Spleen (tissue), 11 donors: ENCODE measurements at regions not wholly inside any gene's neighbourhood (a gene's known extent, or its start where the extent isn't known, plus 50 kb on each side); places are given as distances from the start of the nearest gene placed in this dataset.
A peak's percentile ranks its signal among the peaks of the same experiment; 100 is the strongest.
"Not testable (repeated sequence)": the region's sequence is repeated elsewhere in the genome, so short reads cannot be mapped to it uniquely, and the experiment has no call there.

Source experiments
- DNase-seq: peaks from one replicate; pipeline ENCODE4 v3.0.0-alpha.2; 2020
- H3K27ac ChIP-seq, 8 donors: fragments of 200-600 bp; sonication (generic) in 7 of 8; 1 replicate in 4 of 8; 2 replicates in 4 of 8; pipeline versions ENCODE4 v1.5.0 to v1.8.0; 2016 to 2021; ENCODE audit warnings: inconsistent platforms in 4 of 8, mild to moderate bottlenecking in 4 of 8, moderate library complexity in 1 of 8
- H3K27me3 ChIP-seq, 7 donors: fragments of 200-600 bp; sonication (generic) in 6 of 7; replicated peaks in 1 of 7; 1 replicate in 4 of 7; 2 replicates in 3 of 7; pipeline versions ENCODE4 v1.5.0 to v1.8.0; 2016 to 2021; ENCODE audit warnings: inconsistent platforms in 3 of 7, mild to moderate bottlenecking in 1 of 7
- H3K36me3 ChIP-seq, 6 donors: fragments of 200-600 bp; sonication (generic) in 5 of 6; 1 replicate in 4 of 6; 2 replicates in 2 of 6; pipeline versions ENCODE4 v1.5.0 to v1.8.0; 2016 to 2021; ENCODE audit warnings: inconsistent platforms in 2 of 6
- H3K4me1 ChIP-seq, 6 donors: fragments of 200-600 bp; sonication (generic) in 5 of 6; 1 replicate in 3 of 6; 2 replicates in 3 of 6; pipeline versions ENCODE4 v1.5.0 to v1.8.0; 2016 to 2021; ENCODE audit warnings: inconsistent platforms in 3 of 6
- H3K4me3 ChIP-seq, 8 donors: fragments of 200-600 bp; sonication (generic) in 7 of 8; 1 replicate in 4 of 8; 2 replicates in 4 of 8; pipeline versions ENCODE4 v1.5.0 to v1.8.0; 2016 to 2021; ENCODE audit warnings: inconsistent platforms in 4 of 8, mild to moderate bottlenecking in 4 of 8, moderate library complexity in 2 of 8
- H3K9me3 ChIP-seq, 8 donors: fragments of 200-600 bp; sonication (generic) in 7 of 8; 1 replicate in 4 of 8; 2 replicates in 4 of 8; pipeline versions ENCODE4 v1.5.0 to v1.8.0; 2016 to 2021; ENCODE audit warnings: inconsistent platforms in 4 of 8
- POLR2A ChIP-seq, 3 donors: fragments of 450-650 bp; IDR thresholded peaks; one replicate each; pipeline ENCODE4 v1.5.1; 2017; ENCODE audit warnings: antibody characterized with exemption in 3 of 3, mild to moderate bottlenecking in 1 of 3
- POLR2AphosphoS5 ChIP-seq, 3 donors: sonication (generic); formaldehyde crosslinking; IDR thresholded peaks; one replicate each; pipeline ENCODE4 v1.5.1; 2017; ENCODE audit warnings: antibody characterized with exemption in 3 of 3
- WGBS, 5 donors: extraction: QIAGEN DNeasy Blood & Tissue Kit in 3 of 5; methylation state at CpG; one replicate each; pipeline versions ENCODE4 v1.1.5 to v1.1.7; 2013 to 2018; 5-methylcytosine and 5-hydroxymethylcytosine counted together
- intact Hi-C: fragments of 100-400 bp; cut with DNase I; formaldehyde crosslinking; loops from one replicate; pipeline ENCODE4 v1.15.0; 2023; ENCODE audit warnings: low total_unique reads
- TF ChIP-seq, protein P1 (sequence below), 11 experiments: fragments of 200-600 bp in 7 of 11; fragments of 450-650 bp in 4 of 11; sonication (generic) in 4 of 11; IDR thresholded peaks in 8 of 11; conservative IDR thresholded peaks in 3 of 11; 1 replicate in 7 of 11; 2 replicates in 4 of 11; pipeline versions ENCODE4 v1.4.0 to v1.8.0; 2016 to 2021; ENCODE audit warnings: antibody characterized with exemption in 11 of 11, inconsistent platforms in 4 of 11, mild to moderate bottlenecking in 1 of 11
- donor health status: healthy with polysubstance abuse.
- donor health status: DM: no; HTN: no; CAD: no; lungs with moderate emphysema.
- donor health status: DM: no; HTN: no; CAD: no.
- donor health status: Bipolar disorder and iron deficiency.
- donor health status: healthy.
- donor health status: DM: no; HTN: no; CAD: no.
- donor health status: DM: yes; HTN: yes; CAD: no.

DNA sequence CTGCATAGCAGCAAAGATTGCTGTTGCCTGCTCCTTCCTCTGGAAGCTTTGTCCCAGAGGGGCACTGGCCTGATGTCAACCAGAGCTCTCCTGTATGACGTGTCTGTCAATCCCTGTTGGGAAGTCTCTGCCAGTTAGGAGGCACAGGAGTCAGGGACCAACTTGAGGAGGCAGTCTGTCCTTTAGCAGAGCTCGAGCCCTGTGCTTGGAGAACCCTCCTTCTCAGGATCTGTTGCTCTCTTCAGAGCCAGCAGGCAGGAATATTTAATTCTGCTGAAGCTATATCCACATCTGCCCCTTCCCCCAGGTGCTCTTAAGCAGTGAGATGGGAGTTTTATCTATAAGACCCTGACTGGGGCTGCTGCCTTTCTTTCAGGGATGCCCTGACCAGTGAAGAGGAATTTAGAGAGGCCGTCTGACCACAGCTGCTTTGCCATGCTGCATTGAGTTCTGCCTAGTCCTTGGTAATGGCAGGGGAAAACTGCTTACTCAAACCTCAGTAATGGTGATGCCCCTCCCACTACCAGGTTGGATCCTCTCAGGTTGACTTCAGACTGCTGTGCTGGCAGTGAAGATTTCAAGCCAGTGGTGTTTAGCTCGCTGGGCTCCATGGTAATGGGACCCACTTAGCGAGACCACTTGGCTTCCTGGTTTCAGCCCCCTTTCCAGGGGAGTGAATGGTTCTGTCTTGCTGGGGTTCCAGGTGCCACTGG, 218.6 kb upstream of the SLC38A2 start:
- Histone ChIP-seq H3K4me3 (no peak overlapping the region), H3K36me3 (no peaks in the 10 kb centered on the region), H3K4me1 (peaks cover 0 to 5% (median under 1%) of the 10 kb centered on the region in 6 donors), H3K27me3 (no peaks in the 10 kb centered on the region), H3K9me3 (peaks cover 0 to 31% (median 27%) of the 10 kb centered on the region in 8 donors), H3K27ac (no peak overlapping the region)
- TF ChIP-seq POLR2AphosphoS5 (IDR thresholded peaks at IDR 0.05) (no peak), POLR2A (IDR thresholded peaks at IDR 0.05) (no peak)
- TF ChIP-seq, protein P1, sequence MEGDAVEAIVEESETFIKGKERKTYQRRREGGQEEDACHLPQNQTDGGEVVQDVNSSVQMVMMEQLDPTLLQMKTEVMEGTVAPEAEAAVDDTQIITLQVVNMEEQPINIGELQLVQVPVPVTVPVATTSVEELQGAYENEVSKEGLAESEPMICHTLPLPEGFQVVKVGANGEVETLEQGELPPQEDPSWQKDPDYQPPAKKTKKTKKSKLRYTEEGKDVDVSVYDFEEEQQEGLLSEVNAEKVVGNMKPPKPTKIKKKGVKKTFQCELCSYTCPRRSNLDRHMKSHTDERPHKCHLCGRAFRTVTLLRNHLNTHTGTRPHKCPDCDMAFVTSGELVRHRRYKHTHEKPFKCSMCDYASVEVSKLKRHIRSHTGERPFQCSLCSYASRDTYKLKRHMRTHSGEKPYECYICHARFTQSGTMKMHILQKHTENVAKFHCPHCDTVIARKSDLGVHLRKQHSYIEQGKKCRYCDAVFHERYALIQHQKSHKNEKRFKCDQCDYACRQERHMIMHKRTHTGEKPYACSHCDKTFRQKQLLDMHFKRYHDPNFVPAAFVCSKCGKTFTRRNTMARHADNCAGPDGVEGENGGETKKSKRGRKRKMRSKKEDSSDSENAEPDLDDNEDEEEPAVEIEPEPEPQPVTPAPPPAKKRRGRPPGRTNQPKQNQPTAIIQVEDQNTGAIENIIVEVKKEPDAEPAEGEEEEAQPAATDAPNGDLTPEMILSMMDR (IDR thresholded peaks at IDR 0.05 in 8 of 11, conservative IDR thresholded peaks at IDR 0.05 in 3 of 11): no peak
- intact Hi-C loops: no loop called here
- WGBS, 5 donors: 83 to 93% (median 87%) methylated on average over 5 of the region's 5 CpGs
- no peak for DNase-seq

DNA sequence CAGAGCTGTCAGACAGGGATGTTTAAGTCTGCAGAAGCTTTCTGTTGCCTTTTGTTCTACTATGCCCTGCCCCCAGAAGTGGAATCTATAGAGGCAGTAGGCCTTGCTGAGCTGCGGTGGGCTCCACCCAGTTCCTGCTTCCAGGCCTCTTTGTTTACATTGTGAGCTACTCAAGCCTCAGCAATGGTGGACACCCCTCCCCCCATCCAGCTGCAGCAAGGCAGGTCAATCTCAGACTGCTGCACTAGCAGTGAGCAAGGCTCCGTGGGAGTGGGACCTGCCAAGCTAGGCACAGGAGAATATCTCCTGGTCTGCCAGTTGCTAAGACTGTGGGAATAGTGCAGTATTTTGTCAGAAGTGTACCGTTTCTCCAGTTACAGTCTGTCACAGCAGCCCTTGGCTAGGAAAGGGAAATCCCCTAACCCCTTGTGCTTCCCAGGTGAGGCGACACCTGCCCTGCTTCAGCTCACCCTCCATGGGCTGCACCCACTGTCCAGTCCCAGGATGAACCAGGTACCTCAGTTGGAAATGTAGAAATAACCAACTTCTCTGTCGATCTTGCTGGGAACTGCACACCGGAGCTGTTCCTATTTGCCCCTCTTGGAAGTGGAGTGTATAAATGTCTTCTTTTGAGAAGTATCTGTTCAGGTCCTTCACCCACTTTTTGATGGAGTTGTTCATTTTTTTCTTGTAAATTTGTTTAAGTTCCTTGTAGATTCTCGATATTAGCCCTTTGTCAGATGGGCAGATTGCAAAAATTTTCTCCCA, 213.5 kb upstream of the SLC38A2 start:
- Histone ChIP-seq H3K4me1 (peaks cover 0 to 12% (median 4%) of the 10 kb centered on the region in 6 donors), H3K36me3 (no peaks in the 10 kb centered on the region), H3K27ac (peak overlapping the region in 2 of 8 donors; percentile 13 to 50), H3K27me3 (no peaks in the 10 kb centered on the region), H3K4me3 (no peak overlapping the region), H3K9me3 (peaks cover 2 to 43% (median 38%) of the 10 kb centered on the region in 8 donors)
- no peak for DNase-seq
- WGBS, 5 donors: 70 to 80% (median 76%) methylated on average over 6 to 7 of the region's 7 CpGs
- intact Hi-C loops: no loop called here
- TF ChIP-seq POLR2A (IDR thresholded peaks at IDR 0.05) (no peak), POLR2AphosphoS5 (IDR thresholded peaks at IDR 0.05) (no peak)
- TF ChIP-seq, protein P1 (IDR thresholded peaks at IDR 0.05 in 8 of 11, conservative IDR thresholded peaks at IDR 0.05 in 3 of 11): no peak

DNA sequence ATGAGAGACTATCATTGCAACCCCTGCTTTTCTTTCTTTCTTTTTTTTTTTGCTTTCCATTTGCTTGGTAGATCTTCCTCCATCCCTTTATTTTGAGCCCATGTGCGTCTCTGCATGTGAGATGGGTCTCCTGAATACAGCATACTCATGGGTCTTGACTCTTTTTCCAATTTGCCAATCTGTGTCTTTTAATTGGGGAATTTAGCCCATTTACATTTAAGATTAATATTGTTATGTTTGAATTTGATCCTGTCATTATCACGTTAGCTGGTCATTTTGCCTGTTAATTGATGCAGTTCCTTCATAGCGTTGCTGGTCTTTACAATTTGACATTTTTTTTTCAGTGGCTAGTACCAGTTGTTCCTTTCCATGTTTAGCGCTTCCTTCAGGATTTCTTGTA, 211.5 kb upstream of the SLC38A2 start:
- DNase-seq, intact Hi-C loops, H3K27ac ChIP-seq, H3K27me3 ChIP-seq, H3K4me3 ChIP-seq, H3K36me3 ChIP-seq: not testable (repeated sequence)
- WGBS, 5 donors: 93 to 96% (median 95%) methylated on average over 4 of the region's 4 CpGs
- H3K9me3 ChIP-seq: peaks cover 2 to 44% (median 38%) of the 10 kb centered on the region in 8 donors
- H3K4me1 ChIP-seq: peaks cover 0 to 12% (median 4%) of the 10 kb centered on the region in 6 donors

DNA sequence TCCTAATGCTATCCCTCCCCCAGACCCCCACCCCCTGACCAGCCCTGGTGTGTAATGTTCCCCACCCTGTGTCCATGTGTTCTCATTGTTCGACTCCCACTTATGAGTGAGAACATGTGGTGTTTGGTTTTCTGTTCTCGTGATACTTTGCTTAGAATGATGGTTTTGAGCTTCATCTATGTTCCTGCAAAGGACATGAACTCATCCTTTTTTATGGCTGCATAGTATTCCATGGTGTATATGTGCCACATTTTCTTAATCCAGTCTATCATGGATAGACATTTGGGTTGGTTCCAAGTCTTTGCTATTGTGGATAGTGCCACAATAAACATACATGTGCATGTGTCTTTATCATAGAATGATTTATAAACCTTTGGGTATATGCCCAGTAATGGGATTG, 209.4 kb upstream of the SLC38A2 start:
- H3K27me3 ChIP-seq, DNase-seq, H3K4me3 ChIP-seq, H3K36me3 ChIP-seq, intact Hi-C loops, H3K27ac ChIP-seq: not testable (repeated sequence)
- H3K4me1 ChIP-seq: peaks cover 0 to 12% (median 4%) of the 10 kb centered on the region in 6 donors
- peaks cover 2 to 42% (median 38%) of the 10 kb centered on the region in 8 donors for H3K9me3 ChIP-seq
- WGBS, 5 donors: 91 to 98% (median 93%) methylated on average over 2 of the region's 2 CpGs

DNA sequence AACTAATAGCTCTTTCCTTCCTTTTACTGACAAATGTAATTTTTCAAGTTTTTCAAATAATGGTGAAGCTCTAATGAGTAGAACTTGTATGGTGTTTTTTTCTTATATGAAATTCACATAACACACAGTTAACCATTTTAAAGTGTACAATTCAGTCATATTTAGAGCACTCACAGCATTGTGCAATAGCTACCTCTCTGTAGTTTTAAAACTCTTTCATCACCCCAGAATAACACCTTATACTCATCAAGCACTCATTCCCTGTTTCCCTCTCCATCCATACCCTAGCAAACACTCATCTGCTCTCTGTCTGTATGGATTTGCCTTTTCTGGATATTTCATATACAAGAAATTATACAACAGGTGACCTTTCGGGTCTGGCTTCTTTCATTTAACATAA, 207.9 kb upstream of the SLC38A2 start:
- intact Hi-C loops: no loop called here
- 89 to 99% (median 97%) methylated on average over 1 of the region's 1 CpG for WGBS, 5 donors

More for the DNA sequence above, 207.9 kb upstream of the SLC38A2 start:
- Histone ChIP-seq H3K9me3 (peaks cover 2 to 42% (median 38%) of the 10 kb centered on the region in 8 donors), H3K4me3 (no peak overlapping the region), H3K27me3 (no peaks in the 10 kb centered on the region), H3K4me1 (peaks cover 0 to under 1% (median 0%) of the 10 kb centered on the region in 6 donors), H3K36me3 (no peaks in the 10 kb centered on the region), H3K27ac (no peak overlapping the region)
- no peak for DNase-seq
- TF ChIP-seq, protein P1 (IDR thresholded peaks at IDR 0.05 in 8 of 11, conservative IDR thresholded peaks at IDR 0.05 in 3 of 11): no peak
- no peak for TF ChIP-seq POLR2AphosphoS5 (IDR thresholded peaks at IDR 0.05)
- no peak for TF ChIP-seq POLR2A (IDR thresholded peaks at IDR 0.05)
